GM19351 (cell line): ENCODE measurements at regions not wholly inside any gene's neighbourhood (a gene's known extent, or its start where the extent isn't known, plus 50 kb on each side); places are given as distances from the start of the nearest gene placed in this dataset.
"Not testable (repeated sequence)": the region's sequence is repeated elsewhere in the genome, so short reads cannot be mapped to it uniquely, and the experiment has no call there.

Experiments
- ATAC-seq: cut with Tn5 transposase; IDR thresholded peaks from one replicate; pipeline ENCODE4 v1.9.1; 2021; ENCODE audit warnings: mild to moderate bottlenecking, moderate library complexity; ENCODE audit not compliant: unreplicated experiment

DNA sequence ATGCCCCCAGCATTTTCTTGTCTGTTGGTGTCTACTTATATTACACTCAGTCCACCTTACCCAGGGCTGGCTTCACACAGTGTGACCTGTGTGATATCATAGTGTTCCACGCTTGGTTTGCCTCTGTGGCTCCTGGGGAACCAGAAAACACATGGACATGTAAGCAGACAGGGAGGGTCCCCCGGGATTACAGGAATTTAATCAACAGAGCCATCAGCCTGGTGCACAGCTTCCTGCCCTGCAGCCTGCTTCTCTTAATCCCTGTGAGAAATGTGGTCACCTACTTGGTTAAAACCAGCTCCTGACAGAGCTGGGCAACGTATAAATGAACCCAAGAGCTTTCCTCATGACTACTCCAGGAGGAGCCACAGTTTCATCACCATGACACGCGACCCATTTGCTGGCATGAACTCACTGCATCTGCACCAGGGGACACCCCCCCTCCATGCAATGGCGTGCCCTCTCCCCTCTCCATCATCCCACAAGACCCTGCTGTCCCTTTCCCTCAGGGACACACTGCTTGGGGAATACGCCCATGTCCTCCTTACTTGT lies 152.1 kb downstream of the UQCRFS1 start:
- ATAC-seq = no peak

- no peak for ATAC-seq
Measured at GRCh38 chr19:29056535-29056934, 156.4 kb downstream of the UQCRFS1 start.

DNA sequence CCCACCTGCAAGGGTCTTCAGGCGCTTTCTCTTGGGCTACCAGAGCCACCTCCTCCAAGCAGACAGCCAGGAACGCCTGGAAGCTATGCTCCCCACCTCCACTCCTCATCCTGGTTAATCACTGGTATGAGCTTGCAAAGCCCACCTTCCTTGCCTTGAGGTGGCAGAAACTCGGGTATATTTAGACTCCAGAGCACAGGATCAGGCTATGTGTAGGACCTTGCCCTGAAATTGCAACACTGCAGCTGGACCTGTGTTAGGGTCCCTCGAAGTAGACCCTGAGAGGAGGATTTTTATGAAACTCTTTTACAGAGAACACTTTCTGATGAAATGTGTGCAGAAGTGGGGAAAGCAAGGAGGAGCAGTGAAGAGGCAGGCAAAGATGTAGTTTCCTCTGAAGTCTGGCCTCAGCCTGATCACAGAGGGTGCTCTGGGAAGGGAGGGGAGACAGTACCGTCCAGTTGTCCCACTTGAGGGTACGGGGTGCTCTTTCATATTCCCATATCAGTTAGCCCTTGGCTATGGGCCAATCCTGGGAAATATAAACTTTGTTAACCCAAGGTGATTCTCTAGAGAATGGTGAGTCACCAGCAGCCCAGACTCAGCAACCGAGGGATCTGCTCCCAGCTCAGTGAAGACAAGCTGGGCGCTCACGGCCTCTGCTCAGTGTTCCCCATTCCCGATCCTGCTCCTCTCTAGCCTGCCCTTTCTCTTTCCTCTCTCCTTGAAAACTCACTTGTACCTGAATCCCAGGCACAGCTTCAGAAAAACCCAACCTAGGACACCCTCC lies 157.9 kb downstream of the UQCRFS1 start:
- ATAC-seq = no peak

DNA sequence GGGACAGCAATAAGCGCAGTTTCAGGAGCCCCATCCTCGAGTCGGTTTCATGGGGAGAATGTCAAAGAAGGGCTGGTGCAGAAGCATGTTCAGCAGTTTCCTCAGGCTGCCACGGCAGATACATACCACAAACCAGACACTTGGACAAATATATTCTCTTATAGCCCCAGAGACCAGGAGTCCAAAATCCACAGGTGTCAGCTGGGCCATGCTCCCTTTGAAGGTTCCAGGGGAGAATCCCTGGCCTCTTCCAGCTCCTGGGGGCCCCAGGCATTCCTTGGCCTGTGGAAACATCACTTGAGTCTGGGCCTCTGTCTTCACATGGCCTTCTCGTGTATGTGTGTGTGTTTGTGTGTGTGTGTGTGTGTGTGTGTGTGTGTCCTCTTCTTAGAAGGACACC lies 164.1 kb downstream of the UQCRFS1 start:
- ATAC-seq = no peak

DNA sequence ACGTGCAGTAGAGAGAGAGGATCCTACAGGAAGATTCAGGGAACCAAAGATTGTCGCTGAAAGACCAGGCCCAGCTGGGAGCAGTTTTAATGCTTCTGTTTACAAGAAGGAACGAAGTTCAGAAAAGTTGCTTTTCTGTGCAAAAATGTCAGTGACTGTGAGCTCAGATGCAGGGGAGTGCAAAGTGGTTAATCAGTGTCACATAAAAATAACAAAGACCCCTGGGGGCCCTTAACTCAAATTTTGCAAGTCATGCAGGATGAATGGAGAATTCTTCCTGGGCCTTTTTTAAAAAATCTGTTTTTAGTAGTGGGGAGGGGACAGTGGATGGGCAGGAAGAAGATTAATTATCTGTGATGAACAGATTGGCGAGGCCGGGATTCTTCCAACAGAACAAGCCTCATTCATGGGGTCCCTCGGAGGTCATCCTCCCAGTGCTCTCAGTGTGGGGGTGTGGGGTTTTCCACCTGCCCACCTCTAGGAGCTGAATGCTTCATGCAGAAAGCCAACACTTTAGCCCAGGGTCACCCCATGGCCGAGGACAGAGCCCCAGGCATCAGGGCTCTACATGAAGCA lies 167.2 kb downstream of the UQCRFS1 start:
- no peak for ATAC-seq

DNA sequence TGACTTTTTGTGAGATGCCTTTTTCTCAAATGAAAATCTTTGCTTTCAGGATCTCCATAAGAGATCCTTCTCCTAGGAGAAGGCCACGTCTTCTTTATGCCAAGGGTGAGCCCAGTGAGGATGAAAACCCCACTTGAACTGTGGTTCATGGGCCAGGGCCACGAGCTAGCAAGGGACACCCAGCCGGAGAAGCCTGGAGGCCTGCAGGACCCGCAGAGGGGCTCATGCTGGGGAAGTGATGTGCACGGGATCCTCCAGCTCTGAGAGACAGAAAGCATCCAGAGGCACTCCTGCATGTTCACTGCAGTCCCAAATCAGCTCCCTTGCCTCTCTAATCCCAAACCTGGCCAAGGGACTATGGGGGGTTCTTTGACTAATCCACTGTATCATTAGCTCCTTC lies 168.9 kb downstream of the UQCRFS1 start:
- no peak for ATAC-seq

DNA sequence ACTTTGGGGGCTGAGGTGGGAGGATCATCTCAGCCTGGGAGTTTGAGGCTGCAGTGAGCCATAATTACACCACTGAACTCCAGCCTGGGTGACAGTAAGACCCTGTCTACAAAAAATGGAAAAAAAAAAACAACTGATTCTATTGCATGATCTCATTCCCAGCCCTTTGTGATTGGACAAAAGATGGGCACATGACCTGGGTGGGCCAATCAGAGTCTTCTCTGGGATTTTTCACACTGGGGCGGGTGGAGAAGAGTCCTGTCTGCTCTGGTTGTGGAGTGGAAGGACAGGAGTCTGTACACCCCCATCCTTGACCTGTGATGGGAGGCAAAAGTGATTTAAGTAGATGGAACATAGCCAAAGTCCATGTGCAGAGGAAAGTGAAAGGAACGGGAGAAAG lies 170.5 kb downstream of the UQCRFS1 start:
- ATAC-seq = no peak

GRCh38 chr19:29040951-29041350 lies 172.0 kb downstream of the UQCRFS1 start:
- ATAC-seq = no peak

GRCh38 chr19:29040292-29040691 lies 172.7 kb downstream of the UQCRFS1 start:
- no peak for ATAC-seq

DNA sequence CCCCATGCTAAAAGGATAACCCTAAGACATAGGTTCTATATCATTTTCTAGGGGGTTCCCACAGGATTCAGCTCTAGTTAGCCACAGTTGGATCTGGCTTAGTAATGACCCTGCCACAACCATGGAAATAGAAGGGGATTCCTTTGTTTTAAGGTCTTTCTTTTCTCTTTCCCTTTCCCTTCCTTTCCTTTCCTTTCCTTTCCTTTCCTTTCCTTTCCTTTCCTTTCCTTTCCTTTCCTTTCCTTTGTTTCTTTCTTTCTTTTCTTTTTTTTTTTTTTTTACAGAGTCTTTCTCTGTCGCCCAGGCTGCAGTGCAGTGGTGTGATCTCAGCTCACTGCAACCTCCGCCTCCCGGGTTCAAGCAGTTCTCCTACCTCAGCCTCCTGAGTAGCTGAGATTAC lies 173.9 kb downstream of the UQCRFS1 start:
- not testable (repeated sequence) for ATAC-seq

- ATAC-seq = no peak
Measured at GRCh38 chr19:29031216-29031615, 181.7 kb downstream of the UQCRFS1 start.

- ATAC-seq = no peak
Measured at GRCh38 chr19:29029268-29029958, 183.5 kb downstream of the UQCRFS1 start.

- no peak for ATAC-seq
Measured at GRCh38 chr19:29022599-29022998, 190.4 kb downstream of the UQCRFS1 start.

GRCh38 chr19:29022165-29022564 lies 190.8 kb downstream of the UQCRFS1 start:
- no peak for ATAC-seq

DNA sequence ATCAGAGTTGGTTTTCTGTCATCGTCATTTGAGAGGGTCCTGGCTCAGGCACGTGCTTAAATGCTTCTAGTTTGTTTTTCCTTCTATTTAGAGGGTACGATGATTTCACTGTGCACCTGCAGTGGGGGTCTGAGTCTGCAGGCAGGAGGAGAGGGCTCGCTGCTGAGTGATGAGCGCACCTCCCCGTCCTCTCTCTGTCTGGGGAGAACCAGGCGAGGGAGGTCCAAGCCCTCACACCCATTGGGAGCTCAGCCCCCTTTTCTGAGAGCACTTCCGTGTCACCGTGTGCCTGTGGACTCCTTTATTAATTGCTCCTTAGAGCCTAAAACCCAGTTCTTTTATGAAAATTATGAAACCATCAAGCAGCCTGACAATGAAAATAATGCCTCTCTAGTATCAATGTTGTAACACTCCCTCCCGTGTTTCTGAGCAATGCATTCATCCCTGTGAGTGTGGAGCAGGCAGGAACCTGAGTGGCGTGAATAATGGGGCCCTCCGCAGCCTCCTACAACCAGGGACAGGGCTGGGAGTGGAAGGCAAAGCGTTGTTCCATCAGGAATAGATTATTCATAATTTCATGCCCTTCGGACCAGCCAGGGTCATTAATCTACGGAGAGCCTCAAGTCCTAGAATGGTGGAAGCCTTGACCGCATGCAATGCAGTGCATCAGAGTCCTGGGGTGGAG lies 191.6 kb downstream of the UQCRFS1 start:
- ATAC-seq = no peak

GRCh38 chr19:29019403-29019802 lies 193.5 kb downstream of the UQCRFS1 start:
- no peak for ATAC-seq

DNA sequence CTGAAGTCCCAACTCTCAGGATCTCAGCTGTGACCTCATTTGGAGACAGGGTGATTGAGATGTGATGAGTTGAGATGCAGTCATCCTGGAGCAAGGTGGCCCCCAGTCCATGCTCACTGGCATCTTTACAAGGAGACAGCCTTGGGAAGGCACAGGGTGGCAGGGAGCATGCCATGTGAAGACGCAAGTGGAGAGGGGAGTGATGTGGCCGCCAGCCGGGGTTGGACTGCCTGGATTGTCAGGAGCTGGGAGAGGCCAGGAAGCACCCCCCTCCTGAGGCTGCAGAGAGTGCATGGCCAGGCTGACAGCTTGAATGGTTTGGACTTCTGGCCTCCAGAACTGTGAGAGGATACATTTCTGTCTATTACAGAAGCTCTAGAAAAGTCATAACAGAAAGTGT lies 194.4 kb downstream of the UQCRFS1 start:
- no peak for ATAC-seq

GRCh38 chr19:29017788-29018187 lies 195.2 kb downstream of the UQCRFS1 start:
- no peak for ATAC-seq

DNA sequence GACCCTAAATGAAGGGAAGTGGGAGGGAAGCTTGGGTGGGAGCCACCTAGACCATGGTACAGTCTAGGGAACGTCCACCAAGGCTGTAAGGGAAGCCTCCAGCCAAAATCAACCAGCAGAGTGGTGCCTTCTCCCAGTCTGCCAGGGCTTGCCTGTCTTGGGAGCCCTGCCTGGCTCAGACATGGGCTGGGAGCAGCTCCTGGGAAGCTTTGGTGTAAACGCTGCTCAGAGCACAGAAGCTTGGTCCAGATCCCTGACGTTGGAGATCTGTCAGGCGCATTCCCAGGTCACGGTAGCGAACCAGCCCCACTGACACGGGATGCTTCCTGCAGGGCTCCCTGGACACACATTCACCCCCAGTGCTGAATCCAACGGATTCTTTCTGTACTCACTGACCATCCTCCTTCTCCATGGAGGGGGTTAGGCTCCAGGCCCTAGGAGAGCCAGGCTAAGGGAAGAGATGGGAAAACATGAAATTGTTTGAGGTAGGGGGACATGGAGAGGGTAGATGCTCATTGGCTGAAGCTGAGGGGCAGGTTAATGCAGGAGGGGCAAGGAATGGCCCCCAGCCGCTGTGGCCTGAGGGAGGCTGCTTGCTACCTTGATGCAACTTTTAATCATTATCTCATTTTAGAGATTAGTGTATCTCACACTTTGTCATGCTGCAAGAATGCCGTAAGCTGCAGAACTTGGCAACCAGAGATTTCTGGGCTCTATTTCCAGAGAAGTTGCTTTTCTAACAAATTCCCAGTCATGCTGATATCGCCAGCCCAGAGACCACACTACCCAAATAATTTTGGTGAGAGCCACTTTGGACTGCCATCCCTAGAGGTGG lies 195.8 kb downstream of the UQCRFS1 start:
- ATAC-seq = no peak

- no peak for ATAC-seq
Measured at GRCh38 chr19:29016353-29016752, 196.6 kb downstream of the UQCRFS1 start.
